Bronchial epithelial cell (primary cell): ENCODE measurements at regions not wholly inside any gene's neighbourhood (a gene's known extent, or its start where the extent isn't known, plus 50 kb on each side); places are given as distances from the start of the nearest gene placed in this dataset.

Experiments used
- DNase-seq: peaks from one replicate; pipeline ENCODE4 v3.0.0-alpha.2; 2010; ENCODE audit warnings: low read depth
- FAIRE-seq: peaks from 2 replicates; lab custom pipeline; 2011; peaks lifted over from hg19 to GRCh38; lab: Jason Lieb, UNC
- H3K27me3 ChIP-seq: 2 replicates; pipeline ENCODE4 v1.5.1; 2011; ENCODE audit warnings: low read length; ENCODE audit not compliant: control insufficient read depth, insufficient read depth
- H3K36me3 ChIP-seq: 2 replicates; pipeline ENCODE4 v1.5.1; 2011; ENCODE audit warnings: low read length; ENCODE audit not compliant: control insufficient read depth, insufficient read depth
- H3K4me3 ChIP-seq: 2 replicates; pipeline ENCODE4 v1.5.1; 2011; ENCODE audit warnings: mild to moderate bottlenecking, low read depth, low read length, control low read depth
- CTCF ChIP-seq: IDR thresholded peaks from 2 replicates; pipeline ENCODE4 v1.5.1; 2011; ENCODE audit warnings: mild to moderate bottlenecking, moderate library complexity, low read length, control low read depth, inconsistent platforms; ENCODE audit not compliant: insufficient read depth, severe bottlenecking

GRCh38 chr11:28629235-28629634, 521.0 kb downstream of the METTL15 start:
- no peaks in the 10 kb centered on the region for H3K27me3 ChIP-seq
- no peak for TF ChIP-seq CTCF
- DNase-seq: no peak
- FAIRE-seq: no peak
- H3K4me3 ChIP-seq: no peak overlapping the region
- H3K36me3 ChIP-seq: no peaks in the 10 kb centered on the region

GRCh38 chr11:28628412-28628811, 520.2 kb downstream of the METTL15 start:
- H3K4me3 ChIP-seq: no peak overlapping the region
- H3K27me3 ChIP-seq: no peaks in the 10 kb centered on the region
- no peak for TF ChIP-seq CTCF
- FAIRE-seq: no peak
- H3K36me3 ChIP-seq: no peaks in the 10 kb centered on the region
- DNase-seq: no peak

- FAIRE-seq (no peak), DNase-seq (no peak)
- TF ChIP-seq CTCF: no peak
These were observed 519.6 kb downstream of the METTL15 start for GRCh38 chr11:28627690-28628255.

GRCh38 chr11:28625532-28625931, 517.3 kb downstream of the METTL15 start:
- no peak for TF ChIP-seq CTCF
- Histone ChIP-seq H3K36me3 (no peaks in the 10 kb centered on the region), H3K4me3 (no peak overlapping the region), H3K27me3 (no peaks in the 10 kb centered on the region)
- FAIRE-seq: no peak
- DNase-seq: no peak

More at GRCh38 chr11:28627690-28628255, 519.6 kb downstream of the METTL15 start:
- Histone ChIP-seq H3K27me3 (no peaks in the 10 kb centered on the region), H3K36me3 (no peaks in the 10 kb centered on the region), H3K4me3 (no peak overlapping the region)

GRCh38 chr11:28621753-28622152, 513.6 kb downstream of the METTL15 start:
- Histone ChIP-seq H3K27me3 (no peaks in the 10 kb centered on the region), H3K36me3 (no peaks in the 10 kb centered on the region), H3K4me3 (no peak overlapping the region)
- FAIRE-seq (no peak), DNase-seq (no peak)
- TF ChIP-seq CTCF: no peak
